ENCODE measurements at regions not wholly inside any gene's neighbourhood (a gene's known extent, or its start where the extent isn't known, plus 50 kb on each side); places are given as distances from the start of the nearest gene placed in this dataset.
"Not testable (repeated sequence)": the region's sequence is repeated elsewhere in the genome, so short reads cannot be mapped to it uniquely, and the experiment has no call there.

GRCh38 chr3:64361962-64362735 is 136.9 kb upstream of the PRICKLE2 start:
- Mint-ChIP-seq H3K27me3 (ENCODE audit: unreplicated experiment) (no peaks in the 10 kb centered on the region), H3K27ac (ENCODE audit: unreplicated experiment) (no peak overlapping the region), H3K4me1 (ENCODE audit: unreplicated experiment) (peaks cover 8% of the 10 kb centered on the region), H3K4me3 (ENCODE audit: unreplicated experiment) (no peak overlapping the region), H3K9me3 (ENCODE audit: unreplicated experiment) (no peaks in the 10 kb centered on the region), H3K36me3 (ENCODE audit: unreplicated experiment) (no peaks in the 10 kb centered on the region)
- no peak for TF ChIP-seq CTCF (IDR thresholded peaks at IDR 0.05)
- DNase-seq (ENCODE audit: extremely low spot score, unreplicated experiment) = no peak

- H3K9me3 Mint-ChIP-seq (ENCODE audit: unreplicated experiment); DNase-seq (ENCODE audit: extremely low spot score, unreplicated experiment); H3K27ac Mint-ChIP-seq (ENCODE audit: unreplicated experiment); H3K36me3 Mint-ChIP-seq (ENCODE audit: unreplicated experiment); H3K4me1 Mint-ChIP-seq (ENCODE audit: unreplicated experiment); H3K27me3 Mint-ChIP-seq (ENCODE audit: unreplicated experiment); H3K4me3 Mint-ChIP-seq (ENCODE audit: unreplicated experiment): not testable (repeated sequence)
Measured at GRCh38 chr3:64361036-64361435, 135.8 kb upstream of the PRICKLE2 start.

- no peaks in the 10 kb centered on the region for H3K9me3 Mint-ChIP-seq (ENCODE audit: unreplicated experiment)
- H3K27me3 Mint-ChIP-seq (ENCODE audit: unreplicated experiment) = no peaks in the 10 kb centered on the region
- no peak overlapping the region for H3K27ac Mint-ChIP-seq (ENCODE audit: unreplicated experiment)
- no peak overlapping the region for H3K4me3 Mint-ChIP-seq (ENCODE audit: unreplicated experiment)
- no peak for DNase-seq (ENCODE audit: extremely low spot score, unreplicated experiment)
- no peaks in the 10 kb centered on the region for H3K36me3 Mint-ChIP-seq (ENCODE audit: unreplicated experiment)
- TF ChIP-seq CTCF (IDR thresholded peaks at IDR 0.05) = no peak
- H3K4me1 Mint-ChIP-seq (ENCODE audit: unreplicated experiment) = peaks cover 17% of the 10 kb centered on the region
Measured at GRCh38 chr3:64360280-64360679, 135.0 kb upstream of the PRICKLE2 start.

- no peak overlapping the region for H3K4me3 Mint-ChIP-seq (ENCODE audit: unreplicated experiment)
- no peaks in the 10 kb centered on the region for H3K36me3 Mint-ChIP-seq (ENCODE audit: unreplicated experiment)
- no peaks in the 10 kb centered on the region for H3K27me3 Mint-ChIP-seq (ENCODE audit: unreplicated experiment)
- H3K4me1 Mint-ChIP-seq (ENCODE audit: unreplicated experiment) = peaks cover 22% of the 10 kb centered on the region
- no peak for DNase-seq (ENCODE audit: extremely low spot score, unreplicated experiment)
- H3K27ac Mint-ChIP-seq (ENCODE audit: unreplicated experiment) = no peak overlapping the region
- no peaks in the 10 kb centered on the region for H3K9me3 Mint-ChIP-seq (ENCODE audit: unreplicated experiment)
- TF ChIP-seq CTCF (IDR thresholded peaks at IDR 0.05) = no peak
Measured at GRCh38 chr3:64359735-64360134, 134.5 kb upstream of the PRICKLE2 start.

- no peak for DNase-seq (ENCODE audit: extremely low spot score, unreplicated experiment)
- no peak for TF ChIP-seq CTCF (IDR thresholded peaks at IDR 0.05)
- Mint-ChIP-seq H3K9me3 (ENCODE audit: unreplicated experiment) (no peaks in the 10 kb centered on the region), H3K4me3 (ENCODE audit: unreplicated experiment) (no peak overlapping the region), H3K36me3 (ENCODE audit: unreplicated experiment) (no peaks in the 10 kb centered on the region), H3K27me3 (ENCODE audit: unreplicated experiment) (no peaks in the 10 kb centered on the region), H3K4me1 (ENCODE audit: unreplicated experiment) (peaks cover 31% of the 10 kb centered on the region), H3K27ac (ENCODE audit: unreplicated experiment) (no peak overlapping the region)
Measured at GRCh38 chr3:64358853-64359252, 133.6 kb upstream of the PRICKLE2 start.
